HepG2 (cell line): ENCODE measurements at regions not wholly inside any gene's neighbourhood (a gene's known extent, or its start where the extent isn't known, plus 50 kb on each side); places are given as distances from the start of the nearest gene placed in this dataset.

Source experiments
- ATAC-seq: fragments of 200-7000 bp; cut with Tn5 transposase; 3 replicates; pipeline ENCODE4 v1.9.1; 2020; ENCODE audit warnings: mild to moderate bottlenecking, moderate library complexity
- BruUV-seq: library from RNA; stranded (reverse); fragments of 400-500 nt; replicated peaks from 2 replicates; lab custom pipeline; 2021; lab: Mats Ljungman, UMichigan
- CTCF ChIA-PET: fragments of 300-600 bp; formaldehyde crosslinking; extraction: SDS; loops from one replicate; lab custom pipeline; 2021; ENCODE audit warnings: low total read pairs, inconsistent platforms, low intra/inter-chr PET ratio; lab: Yijun Ruan, JAX
- POLR2A ChIA-PET: fragments of 350-600 bp; sonication (Branson Sonifier 250); formaldehyde crosslinking; loops from one replicate; lab custom pipeline; 2020; ENCODE audit warnings: antibody characterized with exemption, inconsistent platforms; lab: Yijun Ruan, JAX
- DNase-seq: peaks from one replicate; pipeline ENCODE4 v3.0.0-alpha.2; 2015; ENCODE audit warnings: low spot score
- FAIRE-seq: peaks from 3 replicates; lab custom pipeline; 2011; peaks lifted over from hg19 to GRCh38; lab: Jason Lieb, UNC
- H2AFZ ChIP-seq: one replicate; pipeline ENCODE4 v1.6.1; 2011; ENCODE audit warnings: low read length, inconsistent platforms
- H3K27ac ChIP-seq: fragments of 300-600 bp; 3 replicates; pipeline ENCODE4 v1.8.0; 2011; ENCODE audit warnings: mixed run types, mild to moderate bottlenecking, mixed read lengths, low read length, inconsistent platforms; ENCODE audit not compliant: insufficient read depth; ENCODE audit errors: extremely low read length
- H3K27me3 ChIP-seq, 2 experiments: fragments of 200-600 bp in 1 of 2; 2 replicates in 1 of 2; 3 replicates in 1 of 2; pipeline versions ENCODE4 v1.6.0 to v1.8.0; 2011; ENCODE audit warnings: low read length in 2 of 2, mild to moderate bottlenecking in 2 of 2, moderate library complexity in 2 of 2, inconsistent platforms in 1 of 2; ENCODE audit not compliant: insufficient read depth in 2 of 2, control insufficient read depth in 1 of 2
- H3K36me3 ChIP-seq, 2 experiments: fragments of 200-600 bp in 1 of 2; replicated peaks in 1 of 2; 2 replicates in 1 of 2; 3 replicates in 1 of 2; pipeline versions ENCODE4 v1.5.1 to v1.8.0; 2011; ENCODE audit warnings: low read length in 2 of 2, inconsistent platforms in 1 of 2; ENCODE audit not compliant: insufficient read depth in 2 of 2, control insufficient read depth in 1 of 2
- H3K4me1 ChIP-seq: 2 replicates; pipeline ENCODE4 v1.5.1; 2012; ENCODE audit warnings: low read length, inconsistent platforms; ENCODE audit not compliant: insufficient read depth
- H3K4me2 ChIP-seq: 2 replicates; pipeline ENCODE4 v1.6.0; 2011; ENCODE audit warnings: low read depth, low read length, inconsistent platforms
- H3K4me3 ChIP-seq, 3 experiments: fragments of 200-600 bp in 1 of 3; sonication (generic), shearing (Covaris generic) in 1 of 3; replicated peaks in 1 of 3; 2 replicates each; pipeline ENCODE4 v1.5.1; 2011 to 2016; ENCODE audit warnings: low read length in 3 of 3, inconsistent platforms in 2 of 3, low read depth in 2 of 3, mild to moderate bottlenecking in 2 of 3, control low read depth in 1 of 3, mixed read lengths in 1 of 3; ENCODE audit not compliant: insufficient read depth in 1 of 3
- H3K79me2 ChIP-seq: one replicate; pipeline ENCODE4 v1.6.1; 2011; ENCODE audit warnings: low read length, inconsistent platforms; ENCODE audit not compliant: insufficient read depth
- H3K9ac ChIP-seq: 2 replicates; pipeline ENCODE4 v1.6.0; 2011; ENCODE audit warnings: mild to moderate bottlenecking, low read depth, low read length, inconsistent platforms; ENCODE audit not compliant: insufficient read depth
- H3K9me3 ChIP-seq: 2 replicates; pipeline ENCODE4 v1.5.1; 2012; ENCODE audit warnings: mild to moderate bottlenecking, low read length
- H4K20me1 ChIP-seq: 2 replicates; pipeline ENCODE4 v1.6.0; 2011; ENCODE audit warnings: inconsistent platforms, mild to moderate bottlenecking, low read length, moderate library complexity; ENCODE audit not compliant: insufficient read depth
- ATRX ChIP-seq: sonication (generic); formaldehyde crosslinking; IDR thresholded peaks from 2 replicates; pipeline ENCODE4 v1.4.0; 2020; ENCODE audit warnings: missing genetic modification reagents, borderline replicate concordance
- KAT7 ChIP-seq: IDR thresholded peaks from 2 replicates; pipeline ENCODE4 v1.6.1; 2018; ENCODE audit warnings: borderline replicate concordance, missing compliant biosample characterization
- KDM3A ChIP-seq: IDR thresholded peaks from 2 replicates; pipeline ENCODE4 v1.6.1; 2018; ENCODE audit warnings: low read depth, missing compliant biosample characterization
- NCOR1 ChIP-seq: fragments of 200-600 bp; sonication (generic); IDR thresholded peaks from 2 replicates; pipeline ENCODE4 v1.7.0; 2017; ENCODE audit warnings: antibody characterized with exemption, low read length, borderline replicate concordance
- NR2F6 ChIP-seq, 2 experiments: IDR thresholded peaks; 2 replicates each; pipeline ENCODE4 v1.6.1; 2016; ENCODE audit warnings: antibody characterized with exemption in 1 of 2, mild to moderate bottlenecking in 1 of 2
- TBX2 ChIP-seq: sonication (generic); formaldehyde crosslinking; IDR thresholded peaks from 2 replicates; pipeline ENCODE4 v1.5.0; 2020; ENCODE audit warnings: missing genetic modification reagents, mild to moderate bottlenecking, borderline replicate concordance
- ZBTB7B ChIP-seq: sonication (generic); formaldehyde crosslinking; IDR thresholded peaks from 2 replicates; pipeline ENCODE4 v1.4.0; 2020; ENCODE audit warnings: missing genetic modification reagents
- ZNF296 ChIP-seq: sonication (generic); formaldehyde crosslinking; conservative IDR thresholded peaks from 2 replicates; pipeline ENCODE4 v1.5.0; 2020; ENCODE audit warnings: mild to moderate bottlenecking, missing genetic modification reagents
- ZNF577 ChIP-seq: sonication (generic); formaldehyde crosslinking; IDR thresholded peaks from 2 replicates; pipeline ENCODE4 v1.4.0; 2020; ENCODE audit warnings: mild to moderate bottlenecking, low read depth, missing genetic modification reagents, borderline replicate concordance
- ZNF780A ChIP-seq: sonication (generic); formaldehyde crosslinking; IDR thresholded peaks from 2 replicates; pipeline ENCODE4 v1.8.0; 2022; ENCODE audit warnings: mild to moderate bottlenecking, missing genetic modification reagents, moderate library complexity
- ZNF792 ChIP-seq: IDR thresholded peaks from 2 replicates; pipeline ENCODE4 v1.6.1; 2016
- WGBS: methylation state at CpG from one replicate; pipeline ENCODE4 v1.1.6; 2017; ENCODE audit warnings: low lambda C conversion rate; 5-methylcytosine and 5-hydroxymethylcytosine counted together
- in situ Hi-C: cut with HindIII; loops from 2 replicates; pipeline ENCODE4 v1.10.0; 2017; ENCODE audit warnings: low pct_unique_long_range_greater_than_20kb; ENCODE audit not compliant: extremely low pct_ligation_motif_present
- intact Hi-C: fragments of 100-400 bp; cut with micrococcal nuclease; formaldehyde crosslinking; loops from one replicate; pipeline ENCODE4 v1.10.0; 2022; ENCODE audit not compliant: unreplicated experiment
- TF ChIP-seq, protein P1 (sequence below): sonication (generic); formaldehyde crosslinking; IDR thresholded peaks from 2 replicates; pipeline ENCODE4 v1.5.0; 2020; ENCODE audit warnings: missing genetic modification reagents

DNA sequence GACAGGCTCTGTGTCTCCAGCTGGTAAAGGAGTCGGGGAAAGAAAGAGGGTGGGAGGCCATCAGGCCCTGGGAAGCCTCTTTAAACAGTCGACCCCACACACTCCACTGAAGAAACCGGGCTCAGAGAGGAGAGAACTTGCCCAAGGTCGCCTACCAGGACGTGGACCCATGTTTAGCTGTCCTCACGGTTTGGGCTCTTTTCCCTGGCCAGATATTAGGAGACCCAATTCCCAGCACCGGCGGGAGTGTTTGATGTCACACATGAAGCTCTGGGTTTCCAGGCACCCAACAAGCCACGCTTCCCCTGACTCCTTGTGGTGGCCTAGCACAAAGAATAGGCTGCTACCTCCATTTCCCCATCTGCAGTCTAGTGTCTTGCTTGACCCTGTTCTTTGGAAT lies 52.2 kb upstream of the GRIP2 start:
- in situ Hi-C loops: no loop called here
- H3K9ac ChIP-seq: no peak overlapping the region
- H3K4me1 ChIP-seq: peaks cover 10% of the 10 kb centered on the region
- TF ChIP-seq ATRX (CRISPR knock-in tag): no peak
- TF ChIP-seq ZNF296 (CRISPR knock-in tag): no peak
- no peak for TF ChIP-seq ZNF792 (CRISPR knock-in tag)
- TF ChIP-seq KAT7 (CRISPR knock-in tag): no peak
- no TSS peak for BruUV-seq
- FAIRE-seq: no peak
- CTCF ChIA-PET: no interaction called here
- DNase-seq: no peak
- no peaks in the 10 kb centered on the region for H3K79me2 ChIP-seq
- H3K9me3 ChIP-seq: no peaks in the 10 kb centered on the region
- no peak overlapping the region for H2AFZ ChIP-seq
- 0 out of 5 replicates have a peak, but pooled peaks cover 0 to 5% of the 10 kb centered on the region in 2 experiments for H3K27me3 ChIP-seq
- H3K4me2 ChIP-seq: no peak overlapping the region
- H3K4me3 ChIP-seq: no peak overlapping the region
- POLR2A ChIA-PET: no interaction called here
- H4K20me1 ChIP-seq: no peaks in the 10 kb centered on the region
- intact Hi-C loops: no loop called here
- no peak for ATAC-seq
- WGBS: 10% methylated on average over 5 of the region's 9 CpGs
- H3K36me3 ChIP-seq: no peaks in the 10 kb centered on the region
- H3K27ac ChIP-seq: no peak overlapping the region

DNA sequence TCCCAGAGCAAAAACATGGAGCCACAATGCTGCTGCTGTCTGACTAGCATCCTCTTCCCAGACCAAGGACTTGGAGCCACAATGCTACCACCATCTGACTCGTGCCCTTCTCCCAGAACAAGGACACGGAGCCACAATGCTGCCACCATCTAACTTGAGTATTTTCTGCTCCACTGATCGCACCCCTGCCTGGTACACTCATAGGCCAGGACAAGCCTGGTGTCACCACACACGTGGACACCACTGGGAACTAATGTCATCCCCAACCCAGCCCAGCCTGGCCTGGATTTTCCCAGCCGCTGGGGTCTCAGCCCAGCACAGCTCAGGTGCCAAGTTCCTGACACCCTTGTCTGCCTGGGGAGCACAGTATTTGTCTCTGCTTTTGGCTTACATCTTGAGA lies 52.7 kb upstream of the GRIP2 start:
- WGBS: 0% methylated on average over 1 of the region's 5 CpGs
- DNase-seq: no peak
- no peak overlapping the region for H3K4me3 ChIP-seq
- TF ChIP-seq ZBTB7B (CRISPR knock-in tag) (no peak), ZNF577 (CRISPR knock-in tag) (no peak), NR2F6 (IDR thresholded peaks at IDR 0.05) (no peak), NR2F6 (CRISPR knock-in tag; IDR thresholded peaks at IDR 0.05) (no peak), TBX2 (CRISPR knock-in tag) (no peak), ZNF780A (CRISPR knock-in tag) (no peak), NCOR1 (no peak), KDM3A (CRISPR knock-in tag) (no peak)
- TF ChIP-seq, protein P1, sequence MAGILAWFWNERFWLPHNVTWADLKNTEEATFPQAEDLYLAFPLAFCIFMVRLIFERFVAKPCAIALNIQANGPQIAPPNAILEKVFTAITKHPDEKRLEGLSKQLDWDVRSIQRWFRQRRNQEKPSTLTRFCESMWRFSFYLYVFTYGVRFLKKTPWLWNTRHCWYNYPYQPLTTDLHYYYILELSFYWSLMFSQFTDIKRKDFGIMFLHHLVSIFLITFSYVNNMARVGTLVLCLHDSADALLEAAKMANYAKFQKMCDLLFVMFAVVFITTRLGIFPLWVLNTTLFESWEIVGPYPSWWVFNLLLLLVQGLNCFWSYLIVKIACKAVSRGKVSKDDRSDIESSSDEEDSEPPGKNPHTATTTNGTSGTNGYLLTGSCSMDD (CRISPR knock-in tag): no peak
- TF ChIP-seq, all 625 proteins: peak for 0
- no peaks in the 10 kb centered on the region for H3K36me3 ChIP-seq
- H3K9me3 ChIP-seq: no peaks in the 10 kb centered on the region
- ChIA-PET CTCF (no interaction called here), POLR2A (no interaction called here)
- BruUV-seq: no TSS peak
- no peak overlapping the region for H3K4me2 ChIP-seq
- no peak overlapping the region for H3K9ac ChIP-seq
- no peak for FAIRE-seq
- in situ Hi-C loops: no loop called here
- H4K20me1 ChIP-seq: no peaks in the 10 kb centered on the region
- no peak overlapping the region for H2AFZ ChIP-seq
- H3K27ac ChIP-seq: no peak overlapping the region
- peaks cover 6% of the 10 kb centered on the region for H3K4me1 ChIP-seq
- intact Hi-C loops: no loop called here
- 0 out of 5 replicates have a peak, but pooled peaks cover 0 to 5% of the 10 kb centered on the region in 2 experiments for H3K27me3 ChIP-seq
- ATAC-seq: no peak
- H3K79me2 ChIP-seq: no peaks in the 10 kb centered on the region
